H9 (cell line): ENCODE measurements at regions not wholly inside any gene's neighbourhood (a gene's known extent, or its start where the extent isn't known, plus 50 kb on each side); places are given as distances from the start of the nearest gene placed in this dataset.

Experiments used
- DNase-seq: peaks from one replicate; pipeline ENCODE4 v3.0.0-alpha.2; 2017
- H2AFZ ChIP-seq: one replicate; pipeline ENCODE4 v1.6.1; 2013; ENCODE audit warnings: mild to moderate bottlenecking, low read length, control low read depth, moderate library complexity
- H2AK5ac ChIP-seq: 2 replicates; pipeline ENCODE4 v1.6.1; 2013; ENCODE audit warnings: low read length, control low read depth, mixed read lengths; ENCODE audit not compliant: insufficient read length
- H2BK120ac ChIP-seq: one replicate; pipeline ENCODE4 v1.6.1; 2013; ENCODE audit warnings: low read depth, mild to moderate bottlenecking, low read length, control low read depth, inconsistent platforms; ENCODE audit not compliant: poor library complexity, severe bottlenecking
- H2BK12ac ChIP-seq: 2 replicates; pipeline ENCODE4 v1.6.1; 2013; ENCODE audit warnings: low read length, control low read depth, mixed read lengths, low read depth; ENCODE audit not compliant: insufficient read length
- H2BK15ac ChIP-seq: 2 replicates; pipeline ENCODE4 v1.6.1; 2013; ENCODE audit warnings: low read depth, low read length, control low read depth
- H2BK20ac ChIP-seq: one replicate; pipeline ENCODE4 v1.6.1; 2013; ENCODE audit warnings: low read depth, mild to moderate bottlenecking, low read length, control low read depth, inconsistent platforms; ENCODE audit not compliant: poor library complexity, severe bottlenecking
- H2BK5ac ChIP-seq: 2 replicates; pipeline ENCODE4 v1.6.1; 2013; ENCODE audit warnings: low read length, control low read depth, mixed read lengths; ENCODE audit not compliant: insufficient read length
- H3K14ac ChIP-seq: 2 replicates; pipeline ENCODE4 v1.6.1; 2013; ENCODE audit warnings: low read length, control low read depth; ENCODE audit not compliant: insufficient read depth
- H3K18ac ChIP-seq: 2 replicates; pipeline ENCODE4 v1.6.1; 2013; ENCODE audit warnings: low read depth, mild to moderate bottlenecking, mixed read lengths, low read length, control low read depth; ENCODE audit not compliant: insufficient read length
- H3K23ac ChIP-seq: 2 replicates; pipeline ENCODE4 v1.6.1; 2013; ENCODE audit warnings: low read length, control low read depth, mixed read lengths, low read depth; ENCODE audit not compliant: insufficient read length
- H3K23me2 ChIP-seq: 2 replicates; pipeline ENCODE4 v1.6.1; 2013; ENCODE audit warnings: low read depth, mild to moderate bottlenecking, mixed read lengths, low read length, control low read depth; ENCODE audit not compliant: insufficient read length, poor library complexity, severe bottlenecking
- H3K27ac ChIP-seq: 2 replicates; pipeline ENCODE4 v1.5.1; 2013; ENCODE audit warnings: low read length, control low read depth, mixed read lengths, low read depth; ENCODE audit not compliant: insufficient read length
- H3K27me3 ChIP-seq: 2 replicates; pipeline ENCODE4 v1.6.1; 2013; ENCODE audit warnings: low read length, control low read depth, inconsistent platforms; ENCODE audit not compliant: insufficient read depth
- H3K4ac ChIP-seq: 2 replicates; pipeline ENCODE4 v1.6.1; 2013; ENCODE audit warnings: low read depth, mild to moderate bottlenecking, control low read depth, inconsistent platforms, low read length, moderate library complexity
- H3K4me1 ChIP-seq: 2 replicates; pipeline ENCODE4 v1.6.1; 2013; ENCODE audit warnings: low read length, control low read depth, inconsistent platforms; ENCODE audit not compliant: insufficient read depth
- H3K4me2 ChIP-seq: 2 replicates; pipeline ENCODE4 v1.6.1; 2013; ENCODE audit warnings: low read length, control low read depth, mixed read lengths; ENCODE audit not compliant: insufficient read length, insufficient read depth
- H3K56ac ChIP-seq: 2 replicates; pipeline ENCODE4 v1.6.1; 2013; ENCODE audit warnings: low read depth, mild to moderate bottlenecking, mixed read lengths, low read length, control low read depth; ENCODE audit not compliant: insufficient read length
- H3K79me1 ChIP-seq: 2 replicates; pipeline ENCODE4 v1.6.1; 2013; ENCODE audit warnings: low read depth, mild to moderate bottlenecking, moderate library complexity, low read length, control low read depth, inconsistent platforms; ENCODE audit not compliant: insufficient read depth, poor library complexity, severe bottlenecking
- H3K79me2 ChIP-seq: 2 replicates; pipeline ENCODE4 v1.6.1; 2013; ENCODE audit warnings: low read length, control low read depth, inconsistent platforms; ENCODE audit not compliant: insufficient read depth
- H3K9ac ChIP-seq: 2 replicates; pipeline ENCODE4 v1.6.1; 2013; ENCODE audit warnings: low read length, control low read depth, mixed read lengths; ENCODE audit not compliant: insufficient read length; ENCODE audit errors: extremely low read depth
- H3K9me3 ChIP-seq: one replicate; pipeline ENCODE4 v1.6.1; 2013; ENCODE audit warnings: low read depth, low read length, inconsistent platforms; ENCODE audit not compliant: control insufficient read depth
- H3T11ph ChIP-seq: one replicate; pipeline ENCODE4 v1.6.1; 2013; ENCODE audit warnings: mild to moderate bottlenecking, low read length, control low read depth, inconsistent platforms
- H4K20me1 ChIP-seq: one replicate; pipeline ENCODE4 v1.6.1; 2013; ENCODE audit not compliant: control insufficient read depth, insufficient read length, insufficient read depth
- H4K5ac ChIP-seq: 2 replicates; pipeline ENCODE4 v1.6.1; 2013; ENCODE audit warnings: low read depth, mild to moderate bottlenecking, mixed read lengths, low read length, control low read depth; ENCODE audit not compliant: insufficient read length
- H4K8ac ChIP-seq: replicated peaks from 2 replicates; pipeline ENCODE4 v1.6.1; 2013; ENCODE audit warnings: low read length, control low read depth, mixed read lengths, low read depth; ENCODE audit not compliant: insufficient read length
- H4K91ac ChIP-seq: 2 replicates; pipeline ENCODE4 v1.6.1; 2013; ENCODE audit warnings: low read depth, mild to moderate bottlenecking, moderate library complexity, mixed read lengths, low read length, control low read depth; ENCODE audit not compliant: insufficient read length
- H3K27ac Mint-ChIP-seq, 3 experiments: 2 replicates in 2 of 3; 3 replicates in 1 of 3; pipeline ENCODE4 v1.8.0; 2020 to 2021; ENCODE audit warnings: mixed read lengths in 3 of 3, mild to moderate bottlenecking in 1 of 3, moderate library complexity in 1 of 3
- H3K27me3 Mint-ChIP-seq: 2 replicates; pipeline ENCODE4 v1.8.0; 2021; ENCODE audit warnings: low read depth, mild to moderate bottlenecking, moderate library complexity, mixed read lengths
- H3K36me3 Mint-ChIP-seq, 3 experiments: 2 replicates in 2 of 3; 3 replicates in 1 of 3; pipeline ENCODE4 v1.8.0; 2020 to 2021; ENCODE audit warnings: low read depth in 3 of 3, mixed read lengths in 3 of 3; ENCODE audit not compliant: insufficient read depth in 1 of 3
- H3K4me1 Mint-ChIP-seq, 2 experiments: 2 replicates each; pipeline ENCODE4 v1.8.0; 2020; ENCODE audit warnings: mixed read lengths in 2 of 2
- H3K4me3 Mint-ChIP-seq, 2 experiments: 2 replicates in 1 of 2; 3 replicates in 1 of 2; pipeline ENCODE4 v1.8.0; 2020 to 2021; ENCODE audit warnings: mild to moderate bottlenecking in 2 of 2, mixed read lengths in 2 of 2, moderate library complexity in 1 of 2
- H3K9me3 Mint-ChIP-seq, 2 experiments: 2 replicates in 1 of 2; 3 replicates in 1 of 2; pipeline ENCODE4 v1.8.0; 2020; ENCODE audit warnings: mild to moderate bottlenecking in 2 of 2, mixed read lengths in 2 of 2, moderate library complexity in 1 of 2
- CTCF ChIP-seq: fragments of 200-600 bp; sonication (generic); conservative IDR thresholded peaks from 3 replicates; pipeline ENCODE4 v1.8.0; 2021; ENCODE audit warnings: antibody characterized with exemption, mild to moderate bottlenecking

GRCh38 chr10:9766762-9767161, 1250.9 kb upstream of the CELF2 start:
- Histone ChIP-seq H2BK5ac (no peak overlapping the region), H3K27ac (no peak overlapping the region), H3K9me3 (no peaks in the 10 kb centered on the region), H4K20me1 (no peaks in the 10 kb centered on the region), H3K23ac (no peak overlapping the region), H4K5ac (no peak overlapping the region), H3K23me2 (no peaks in the 10 kb centered on the region), H2BK20ac (no peak overlapping the region), H3K18ac (no peak overlapping the region), H3T11ph (no peak overlapping the region), H3K27me3 (no peaks in the 10 kb centered on the region), H3K4me1 (no peaks in the 10 kb centered on the region), H3K79me2 (no peaks in the 10 kb centered on the region), H3K9ac (no peak overlapping the region), H3K4ac (no peak overlapping the region), H3K14ac (no peak overlapping the region), H4K91ac (no peak overlapping the region), H3K4me2 (no peak overlapping the region), H3K79me1 (no peaks in the 10 kb centered on the region), H2BK12ac (no peak overlapping the region), H3K56ac (no peak overlapping the region), H2AFZ (no peak overlapping the region), H2BK120ac (no peak overlapping the region), H4K8ac (no peak overlapping the region), H2BK15ac (no peak overlapping the region), H2AK5ac (no peak overlapping the region)
- no peaks in the 10 kb centered on the region; a peak in 1 of 4 replicates for H3K4me1 Mint-ChIP-seq
- H3K27ac Mint-ChIP-seq: no peak overlapping the region
- DNase-seq: no peak
- peaks cover 0 to 12% (median 2%) of the 10 kb centered on the region in 3 experiments; a peak in 4 of 7 replicates for H3K36me3 Mint-ChIP-seq
- peaks cover 7% of the 10 kb centered on the region in 2 experiments; a peak in 3 of 5 replicates for H3K9me3 Mint-ChIP-seq
- H3K4me3 Mint-ChIP-seq: no peak overlapping the region
- TF ChIP-seq CTCF: peak; percentile 60
- H3K27me3 Mint-ChIP-seq: no peaks in the 10 kb centered on the region
